ENCODE measurements at regions not wholly inside any gene's neighbourhood (a gene's known extent, or its start where the extent isn't known, plus 50 kb on each side); places are given as distances from the start of the nearest gene placed in this dataset.

DNA sequence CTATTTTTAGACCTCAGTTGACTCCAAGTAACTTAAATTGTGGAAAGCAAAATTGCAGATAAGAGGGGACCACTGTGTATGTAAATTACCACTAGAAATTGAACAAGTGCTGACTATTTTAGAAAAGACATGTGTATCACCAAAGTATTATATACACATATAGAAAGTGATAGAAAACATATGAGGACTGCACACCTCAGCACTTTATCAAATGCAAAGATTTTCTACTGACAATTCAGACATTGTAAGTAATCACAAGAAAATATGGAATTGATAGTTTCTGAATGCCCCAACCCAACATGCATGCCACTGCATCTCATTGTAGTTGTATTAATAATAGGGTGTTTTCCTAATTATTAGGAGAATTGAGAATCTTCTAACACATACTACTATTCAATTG, 536.5 kb downstream of the CDH11 start:
- Histone ChIP-seq H3K27me3 (no peaks in the 10 kb centered on the region), H3K4me1 (no peaks in the 10 kb centered on the region), H3K36me3 (no peaks in the 10 kb centered on the region), H3K9me3 (no peaks in the 10 kb centered on the region), H3K4me3 (ENCODE audit: low read depth, low read length) (no peak overlapping the region)
- no peak for DNase-seq
- no peak for TF ChIP-seq CTCF (IDR thresholded peaks at IDR 0.05; ENCODE audit: low read depth, low read length)

- Histone ChIP-seq H3K4me1 (no peaks in the 10 kb centered on the region), H3K27me3 (no peaks in the 10 kb centered on the region), H3K4me3 (ENCODE audit: low read depth, low read length) (no peak overlapping the region), H3K9me3 (no peaks in the 10 kb centered on the region), H3K36me3 (no peaks in the 10 kb centered on the region)
- DNase-seq: no peak
- no peak for TF ChIP-seq CTCF (IDR thresholded peaks at IDR 0.05; ENCODE audit: low read depth, low read length)
Measured at GRCh38 chr16:64580558-64580957, 541.3 kb downstream of the CDH11 start.

- Histone ChIP-seq H3K4me3 (ENCODE audit: low read depth, low read length) (no peak overlapping the region), H3K4me1 (no peaks in the 10 kb centered on the region), H3K27me3 (no peaks in the 10 kb centered on the region), H3K9me3 (no peaks in the 10 kb centered on the region), H3K36me3 (no peaks in the 10 kb centered on the region)
- no peak for TF ChIP-seq CTCF (IDR thresholded peaks at IDR 0.05; ENCODE audit: low read depth, low read length)
- no peak for DNase-seq
Measured at GRCh38 chr16:64579712-64580111, 542.2 kb downstream of the CDH11 start.

DNA sequence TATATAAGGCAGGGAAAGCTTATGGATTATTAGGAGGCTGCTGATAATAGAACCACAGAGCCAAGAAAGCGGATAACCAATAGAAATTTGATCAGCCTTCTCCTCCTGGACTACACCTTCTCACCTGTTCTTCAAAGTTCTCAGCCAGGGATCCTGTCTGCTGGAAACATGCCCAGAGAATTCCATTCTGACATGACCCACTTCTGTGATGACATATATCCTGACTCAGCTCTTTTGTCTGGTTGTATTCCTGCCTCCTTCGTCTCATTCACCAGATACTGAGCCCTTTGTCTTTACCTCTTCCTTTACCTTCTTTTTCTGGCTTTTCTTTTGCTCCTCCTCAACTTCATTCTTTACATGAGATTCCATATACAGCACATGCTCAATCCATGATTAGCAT, 576.1 kb downstream of the CDH11 start:
- Histone ChIP-seq H3K9me3 (no peaks in the 10 kb centered on the region), H3K4me1 (no peaks in the 10 kb centered on the region), H3K27me3 (no peaks in the 10 kb centered on the region; the same call in 1 of the 2 replicates), H3K4me3 (ENCODE audit: low read depth, low read length) (no peak overlapping the region), H3K36me3 (no peaks in the 10 kb centered on the region)
- DNase-seq: no peak
- TF ChIP-seq CTCF (IDR thresholded peaks at IDR 0.05; ENCODE audit: low read depth, low read length): no peak

DNA sequence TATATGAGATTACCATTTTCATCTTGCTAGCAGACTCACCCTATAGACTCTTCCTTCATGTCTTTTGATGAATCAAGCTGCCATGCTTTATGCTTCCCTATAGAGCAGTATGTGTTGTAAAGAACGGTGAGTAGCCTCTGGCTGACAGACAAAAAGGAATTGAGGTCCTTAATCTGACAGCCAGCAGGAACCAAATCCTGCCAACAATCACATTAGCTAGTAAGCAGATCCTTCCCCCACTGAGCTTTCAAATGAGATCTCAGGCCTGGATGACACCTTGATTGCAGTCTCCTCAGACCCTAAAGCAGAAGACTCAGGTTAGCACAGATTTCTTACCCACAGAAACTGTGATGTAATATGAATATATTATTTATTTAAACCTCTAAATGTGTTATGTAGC, 577.0 kb downstream of the CDH11 start:
- DNase-seq: no peak
- TF ChIP-seq CTCF (IDR thresholded peaks at IDR 0.05; ENCODE audit: low read depth, low read length): no peak
- Histone ChIP-seq H3K9me3 (no peaks in the 10 kb centered on the region), H3K27me3 (no peaks in the 10 kb centered on the region; the same call in 1 of the 2 replicates), H3K4me3 (ENCODE audit: low read depth, low read length) (no peak overlapping the region), H3K36me3 (no peaks in the 10 kb centered on the region), H3K4me1 (no peaks in the 10 kb centered on the region)

GRCh38 chr16:64543441-64543840, 578.4 kb downstream of the CDH11 start:
- no peak for DNase-seq
- Histone ChIP-seq H3K4me3 (ENCODE audit: low read depth, low read length) (no peak overlapping the region), H3K27me3 (no peaks in the 10 kb centered on the region; the same call in 1 of the 2 replicates), H3K36me3 (no peaks in the 10 kb centered on the region), H3K9me3 (no peaks in the 10 kb centered on the region), H3K4me1 (no peaks in the 10 kb centered on the region)
- no peak for TF ChIP-seq CTCF (IDR thresholded peaks at IDR 0.05; ENCODE audit: low read depth, low read length)
